A673 (cell line): ENCODE measurements at regions not wholly inside any gene's neighbourhood (a gene's known extent, or its start where the extent isn't known, plus 50 kb on each side); places are given as distances from the start of the nearest gene placed in this dataset.

Experiments
- BruUV-seq: library from RNA; stranded (reverse); fragments of 400-500 nt; replicated peaks from 2 replicates; lab custom pipeline; 2021; lab: Mats Ljungman, UMichigan
- CTCF ChIA-PET: fragments of 300-600 bp; sonication (Branson Sonifier 250); formaldehyde crosslinking; loops from one replicate; lab custom pipeline; 2022; ENCODE audit warnings: antibody characterized with exemption; lab: Charles Lee
- POLR2A ChIA-PET: fragments of 300-600 bp; sonication (Branson Sonifier 250); formaldehyde crosslinking; loops from one replicate; lab custom pipeline; 2022; ENCODE audit warnings: antibody characterized with exemption; ENCODE audit not compliant: low non-redundant PET; lab: Charles Lee
- DNase-seq: peaks from one replicate; pipeline ENCODE4 v3.0.0-alpha.2; 2015; ENCODE audit warnings: low spot score
- H3K27ac ChIP-seq: fragments of 200-600 bp; sonication (generic); 2 replicates; pipeline ENCODE4 v1.5.1; 2016; ENCODE audit warnings: mixed run types, low read depth, mild to moderate bottlenecking, mixed read lengths, antibody characterized with exemption, low read length; ENCODE audit not compliant: poor library complexity, severe bottlenecking
- H3K27me3 ChIP-seq: fragments of 200-600 bp; sonication (generic); replicated peaks from 2 replicates; pipeline ENCODE4 v1.6.1; 2017; ENCODE audit warnings: mixed run types, low read depth, mild to moderate bottlenecking, mixed read lengths, antibody characterized with exemption, low read length; ENCODE audit not compliant: insufficient read depth, poor library complexity
- H3K36me3 ChIP-seq: fragments of 200-600 bp; sonication (generic); 2 replicates; pipeline ENCODE4 v1.6.1; 2016; ENCODE audit warnings: mixed run types, mild to moderate bottlenecking, mixed read lengths, antibody characterized with exemption, low read length; ENCODE audit not compliant: insufficient read depth, poor library complexity, severe bottlenecking
- H3K4me1 ChIP-seq: fragments of 200-600 bp; sonication (generic); 2 replicates; pipeline ENCODE4 v1.6.1; 2017; ENCODE audit warnings: mixed run types, mild to moderate bottlenecking, mixed read lengths, antibody characterized with exemption, low read length; ENCODE audit not compliant: insufficient read depth, poor library complexity, severe bottlenecking
- H3K4me3 ChIP-seq: fragments of 200-600 bp; sonication (generic); 2 replicates; pipeline ENCODE4 v1.5.1; 2016; ENCODE audit warnings: low read depth, mixed run types, mild to moderate bottlenecking, mixed read lengths, low read length; ENCODE audit not compliant: poor library complexity, severe bottlenecking
- H3K9me3 ChIP-seq: fragments of 200-600 bp; sonication (generic); 2 replicates; pipeline ENCODE4 v1.6.1; 2016; ENCODE audit warnings: mixed run types, low read depth, mild to moderate bottlenecking, mixed read lengths, antibody characterized with exemption, low read length; ENCODE audit not compliant: poor library complexity, severe bottlenecking
- CTCF ChIP-seq: fragments of 300-800, 200-600 bp; sonication (generic); conservative IDR thresholded peaks from 2 replicates; pipeline ENCODE4 v1.5.1; 2017; ENCODE audit warnings: low read depth, mild to moderate bottlenecking, antibody characterized with exemption, low read length, moderate library complexity, mixed read lengths
- EZH2 ChIP-seq: fragments of 200-600 bp; sonication (generic); IDR thresholded peaks from 2 replicates; pipeline ENCODE4 v1.6.1; 2017; ENCODE audit warnings: borderline replicate concordance, low read depth, mild to moderate bottlenecking, mixed read lengths, antibody characterized with exemption, low read length; ENCODE audit not compliant: poor library complexity, severe bottlenecking
- intact Hi-C: fragments of 100-400 bp; cut with micrococcal nuclease; formaldehyde crosslinking; loops from one replicate; pipeline ENCODE4 v1.10.0; 2022; ENCODE audit not compliant: unreplicated experiment

- TF ChIP-seq EZH2, result no peak
- TF ChIP-seq CTCF, result no peak
- H3K4me1 ChIP-seq, result no peaks in the 10 kb centered on the region
- no peak for DNase-seq
- intact Hi-C loops, result no loop called here
- no peak overlapping the region for H3K4me3 ChIP-seq
- no peaks in the 10 kb centered on the region for H3K36me3 ChIP-seq
- POLR2A ChIA-PET, result no interaction called here
- CTCF ChIA-PET, result no interaction called here
- peaks cover 14% of the 10 kb centered on the region for H3K27me3 ChIP-seq
- no peak overlapping the region for H3K27ac ChIP-seq
- no TSS peak for BruUV-seq
- no peaks in the 10 kb centered on the region for H3K9me3 ChIP-seq
Measured at GRCh38 chr13:112212533-112212932, 145.6 kb downstream of the SOX1 start.

GRCh38 chr13:112213467-112214255, 146.7 kb downstream of the SOX1 start:
- H3K27me3 ChIP-seq, result peaks cover 10% of the 10 kb centered on the region
- ChIA-PET POLR2A (no interaction called here), CTCF (no interaction called here)
- intact Hi-C loops, result no loop called here
- no peaks in the 10 kb centered on the region for H3K4me1 ChIP-seq
- no TSS peak for BruUV-seq
- no peak overlapping the region for H3K4me3 ChIP-seq
- DNase-seq, result no peak
- TF ChIP-seq CTCF, result no peak
- TF ChIP-seq EZH2, result no peak
- no peaks in the 10 kb centered on the region for H3K9me3 ChIP-seq
- H3K36me3 ChIP-seq, result no peaks in the 10 kb centered on the region
- no peak overlapping the region for H3K27ac ChIP-seq

- no peak for DNase-seq
- ChIA-PET POLR2A (no interaction called here), CTCF (no interaction called here)
- TF ChIP-seq EZH2, result no peak
- TF ChIP-seq CTCF, result no peak
- BruUV-seq, result no TSS peak
- Histone ChIP-seq H3K36me3 (no peaks in the 10 kb centered on the region), H3K4me1 (no peaks in the 10 kb centered on the region), H3K27ac (no peak overlapping the region), H3K9me3 (no peaks in the 10 kb centered on the region), H3K27me3 (peaks cover 18% of the 10 kb centered on the region), H3K4me3 (no peak overlapping the region)
- intact Hi-C loops, result no loop called here
Measured at GRCh38 chr13:112215871-112216270, 148.9 kb downstream of the SOX1 start.
